ENCODE measurements at regions not wholly inside any gene's neighbourhood (a gene's known extent, or its start where the extent isn't known, plus 50 kb on each side); places are given as distances from the start of the nearest gene placed in this dataset.

- no peak for TF ChIP-seq CTCF (IDR thresholded peaks at IDR 0.05)
- no peak for TF ChIP-seq POLR2A (IDR thresholded peaks at IDR 0.05)
- Histone ChIP-seq H3K4me3 (no peak overlapping the region), H3K36me3 (no peaks in the 10 kb centered on the region), H3K27ac (no peak overlapping the region), H3K27me3 (no peaks in the 10 kb centered on the region), H3K9me3 (no peaks in the 10 kb centered on the region), H3K4me1 (no peaks in the 10 kb centered on the region)
- DNase-seq = peak in 1 of 3 donors; percentile 55
Measured at GRCh38 chr5:4905674-4906520, 234.2 kb upstream of the ADAMTS16 start.

DNA sequence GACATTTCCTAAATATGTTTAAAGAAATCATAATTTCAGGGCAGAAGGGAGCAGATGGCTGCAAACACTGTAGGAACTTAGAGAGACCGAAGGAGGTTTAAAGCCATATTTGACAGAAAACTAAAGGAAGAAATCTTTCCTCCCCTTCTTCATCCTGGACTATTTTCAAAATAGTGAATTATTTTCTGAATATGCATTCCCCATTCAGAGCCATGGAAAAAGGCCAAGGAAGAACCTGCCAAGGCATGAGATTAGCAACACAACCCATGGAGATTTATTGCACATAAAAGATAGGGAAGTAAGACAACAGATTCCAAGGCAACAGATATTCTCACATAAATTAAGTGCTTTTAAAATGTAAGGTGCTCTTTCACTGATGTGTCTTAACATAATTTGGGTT lies 233.3 kb upstream of the ADAMTS16 start:
- no peaks in the 10 kb centered on the region for H3K36me3 ChIP-seq
- H3K9me3 ChIP-seq = no peaks in the 10 kb centered on the region
- no peak overlapping the region for H3K4me3 ChIP-seq
- TF ChIP-seq POLR2A (IDR thresholded peaks at IDR 0.05) (no peak), CTCF (IDR thresholded peaks at IDR 0.05) (no peak)
- no peaks in the 10 kb centered on the region for H3K4me1 ChIP-seq
- peak overlapping the region in 1 of 4 donors; percentile 45 for H3K27ac ChIP-seq
- no peaks in the 10 kb centered on the region for H3K27me3 ChIP-seq
- DNase-seq = no peak

DNA sequence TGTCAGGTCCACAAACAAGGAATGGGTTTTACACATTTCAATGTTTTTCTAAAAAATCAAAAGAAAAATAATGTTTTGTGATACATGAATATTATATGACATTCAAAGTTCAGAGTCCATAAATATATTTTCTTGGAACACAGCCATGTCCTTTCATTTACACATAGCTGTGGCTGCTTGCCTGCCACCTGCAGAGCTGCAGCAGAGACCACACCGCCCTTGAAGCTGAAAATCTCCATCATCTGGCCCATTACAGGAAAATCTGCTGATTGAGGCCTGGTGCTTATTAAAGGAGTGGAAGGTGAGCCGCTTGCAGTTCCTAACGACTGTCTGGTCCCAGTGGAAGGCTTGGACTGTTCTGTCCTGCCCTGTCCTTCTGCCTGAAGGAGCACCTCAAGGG lies 232.6 kb upstream of the ADAMTS16 start:
- H3K36me3 ChIP-seq = no peaks in the 10 kb centered on the region
- DNase-seq = no peak
- H3K27me3 ChIP-seq = no peaks in the 10 kb centered on the region
- H3K9me3 ChIP-seq = no peaks in the 10 kb centered on the region
- no peaks in the 10 kb centered on the region for H3K4me1 ChIP-seq
- no peak overlapping the region for H3K4me3 ChIP-seq
- peak overlapping the region in 1 of 4 donors; percentile 45 for H3K27ac ChIP-seq
- TF ChIP-seq POLR2A (IDR thresholded peaks at IDR 0.05) = no peak
- TF ChIP-seq CTCF (IDR thresholded peaks at IDR 0.05) = no peak

DNA sequence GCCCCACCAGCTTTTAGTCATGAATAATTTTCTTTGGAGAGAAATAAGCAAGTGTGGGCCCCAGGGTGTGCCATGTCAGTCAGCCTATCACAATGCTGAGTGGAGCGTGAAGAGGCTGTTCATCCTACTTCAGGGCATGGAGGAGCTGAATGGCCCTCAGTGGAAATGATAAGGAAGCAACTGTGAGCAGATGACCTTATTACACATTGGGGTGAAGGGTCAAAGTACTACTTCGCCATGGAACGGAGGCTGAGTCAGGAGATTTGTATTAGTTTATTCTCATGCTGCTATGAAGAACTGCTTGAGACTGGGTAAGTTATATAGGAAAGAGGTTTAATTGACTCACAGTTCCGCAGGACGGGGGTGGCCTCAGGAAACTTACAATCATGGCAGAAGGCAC lies 231.0 kb upstream of the ADAMTS16 start:
- H3K27me3 ChIP-seq = no peaks in the 10 kb centered on the region
- H3K27ac ChIP-seq = peak overlapping the region in 1 of 4 donors; percentile 52
- no peak overlapping the region for H3K4me3 ChIP-seq
- no peak for TF ChIP-seq POLR2A (IDR thresholded peaks at IDR 0.05)
- TF ChIP-seq CTCF (IDR thresholded peaks at IDR 0.05) = no peak
- peak in 1 of 3 donors; percentile 62 for DNase-seq
- no peaks in the 10 kb centered on the region for H3K4me1 ChIP-seq
- H3K36me3 ChIP-seq = no peaks in the 10 kb centered on the region
- no peaks in the 10 kb centered on the region for H3K9me3 ChIP-seq

- H3K27ac ChIP-seq = no peak overlapping the region
Measured at GRCh38 chr5:4911646-4912403, 228.3 kb upstream of the ADAMTS16 start.

More at GRCh38 chr5:4911646-4912403, 228.3 kb upstream of the ADAMTS16 start:
- no peak for DNase-seq
- H3K27me3 ChIP-seq = no peaks in the 10 kb centered on the region
- H3K9me3 ChIP-seq = no peaks in the 10 kb centered on the region
- H3K4me1 ChIP-seq = no peaks in the 10 kb centered on the region
- no peaks in the 10 kb centered on the region for H3K36me3 ChIP-seq
- H3K4me3 ChIP-seq = no peak overlapping the region
- TF ChIP-seq POLR2A (IDR thresholded peaks at IDR 0.05) (no peak), CTCF (IDR thresholded peaks at IDR 0.05) (no peak)

Measured in Peyer's patch (tissue), 4 donors.